Skin of body (tissue), 1 donor: ENCODE measurements at regions not wholly inside any gene's neighbourhood (a gene's known extent, or its start where the extent isn't known, plus 50 kb on each side); places are given as distances from the start of the nearest gene placed in this dataset.
A peak's percentile ranks its signal among the peaks of the same experiment; 100 is the strongest.

Source experiments
- DNase-seq: peaks from one replicate; lab custom pipeline; 2025; lab: John Stamatoyannopoulos, UW

- DNase-seq: no peak
These were observed 254.6 kb downstream of the IRX2 start for GRCh38 chr5:2496891-2497290.

- DNase-seq: no peak
These were observed 255.4 kb downstream of the IRX2 start for GRCh38 chr5:2496126-2496525.

- no peak for DNase-seq
These were observed 258.1 kb downstream of the IRX2 start for GRCh38 chr5:2493356-2493755.

- DNase-seq: no peak
These were observed 259.0 kb downstream of the IRX2 start for GRCh38 chr5:2492476-2492875.

GRCh38 chr5:2491846-2492245 is 259.6 kb downstream of the IRX2 start:
- DNase-seq: no peak

- no peak for DNase-seq
These were observed 262.2 kb downstream of the IRX2 start for GRCh38 chr5:2489306-2489705.

- DNase-seq: no peak
These were observed 262.9 kb downstream of the IRX2 start for GRCh38 chr5:2488593-2488992.

- DNase-seq: no peak
These were observed 264.2 kb downstream of the IRX2 start for GRCh38 chr5:2487152-2487763.

- DNase-seq: no peak
These were observed 265.1 kb downstream of the IRX2 start for GRCh38 chr5:2486373-2486772.

GRCh38 chr5:2482778-2483177 is 268.7 kb downstream of the IRX2 start:
- DNase-seq: no peak

- no peak for DNase-seq
These were observed 270.6 kb downstream of the IRX2 start for GRCh38 chr5:2480871-2481270.

- no peak for DNase-seq
These were observed 275.6 kb downstream of the IRX2 start for GRCh38 chr5:2475902-2476301.

GRCh38 chr5:2472670-2473069 is 278.8 kb downstream of the IRX2 start:
- no peak for DNase-seq

GRCh38 chr5:2471152-2471879 is 280.2 kb downstream of the IRX2 start:
- DNase-seq: no peak

- DNase-seq: no peak
These were observed 284.5 kb downstream of the IRX2 start for GRCh38 chr5:2466966-2467365.

GRCh38 chr5:2465383-2465782 is 286.1 kb downstream of the IRX2 start:
- DNase-seq: no peak

GRCh38 chr5:2464141-2464540 is 287.3 kb downstream of the IRX2 start:
- no peak for DNase-seq

GRCh38 chr5:2461701-2462691 is 289.5 kb downstream of the IRX2 start:
- DNase-seq: no peak

GRCh38 chr5:2460098-2460497 is 291.4 kb downstream of the IRX2 start:
- no peak for DNase-seq

- peak; percentile 42 for DNase-seq
These were observed 292.2 kb downstream of the IRX2 start for GRCh38 chr5:2459251-2459650.

- no peak for DNase-seq
These were observed 295.6 kb downstream of the IRX2 start for GRCh38 chr5:2455878-2456277.

- no peak for DNase-seq
These were observed 296.6 kb downstream of the IRX2 start for GRCh38 chr5:2454876-2455275.
